Activated naive CD4-positive, alpha-beta T cell treated with anti-CD3 and anti-CD28 coated beads, Interleukin-2, amount 10 ng/mL, durations not matched to agents 7 days and 5 days (primary cell): ENCODE measurements at regions not wholly inside any gene's neighbourhood (a gene's known extent, or its start where the extent isn't known, plus 50 kb on each side); places are given as distances from the start of the nearest gene placed in this dataset.
"Not testable (repeated sequence)": the region's sequence is repeated elsewhere in the genome, so short reads cannot be mapped to it uniquely, and the experiment has no call there.

Experiments
- CTCF ChIA-PET: fragments of 350-600 bp; sonication (Branson Sonifier 250); formaldehyde crosslinking; loops from one replicate; lab custom pipeline; 2021; ENCODE audit warnings: antibody characterized with exemption; lab: Charles Lee
- DNase-seq: peaks from one replicate; pipeline ENCODE4 v3.0.0-alpha.2; 2020
- H3K27ac Mint-ChIP-seq: one replicate; pipeline ENCODE4 v1.8.0; 2021; ENCODE audit warnings: mild to moderate bottlenecking, moderate library complexity, mixed read lengths
- H3K27me3 Mint-ChIP-seq: one replicate; pipeline ENCODE4 v1.8.0; 2021; ENCODE audit warnings: mild to moderate bottlenecking, mixed read lengths
- H3K36me3 Mint-ChIP-seq: one replicate; pipeline ENCODE4 v1.8.0; 2021; ENCODE audit warnings: mixed read lengths
- H3K4me1 Mint-ChIP-seq: one replicate; pipeline ENCODE4 v1.8.0; 2021; ENCODE audit warnings: mixed read lengths
- H3K4me3 Mint-ChIP-seq: one replicate; pipeline ENCODE4 v1.8.0; 2021; ENCODE audit warnings: mild to moderate bottlenecking, moderate library complexity, mixed read lengths
- H3K9me3 Mint-ChIP-seq: one replicate; pipeline ENCODE4 v1.8.0; 2021; ENCODE audit warnings: mixed read lengths

GRCh38 chr12:131459773-131460365 is 251.0 kb upstream of the SFSWAP start:
- Mint-ChIP-seq H3K36me3 (no peaks in the 10 kb centered on the region), H3K4me1 (no peaks in the 10 kb centered on the region)
- CTCF ChIA-PET = no interaction called here

GRCh38 chr12:131460520-131460919 is 250.4 kb upstream of the SFSWAP start:
- Mint-ChIP-seq H3K27ac (no peak overlapping the region), H3K4me3 (no peak overlapping the region), H3K4me1 (no peaks in the 10 kb centered on the region), H3K27me3 (no peaks in the 10 kb centered on the region), H3K9me3 (no peaks in the 10 kb centered on the region), H3K36me3 (no peaks in the 10 kb centered on the region)
- CTCF ChIA-PET = no interaction called here
- no peak for DNase-seq

More at GRCh38 chr12:131459773-131460365, 251.0 kb upstream of the SFSWAP start:
- Mint-ChIP-seq H3K27ac (no peak overlapping the region), H3K27me3 (peaks cover 1% of the 10 kb centered on the region), H3K4me3 (no peak overlapping the region), H3K9me3 (no peaks in the 10 kb centered on the region)
- DNase-seq = no peak

DNA sequence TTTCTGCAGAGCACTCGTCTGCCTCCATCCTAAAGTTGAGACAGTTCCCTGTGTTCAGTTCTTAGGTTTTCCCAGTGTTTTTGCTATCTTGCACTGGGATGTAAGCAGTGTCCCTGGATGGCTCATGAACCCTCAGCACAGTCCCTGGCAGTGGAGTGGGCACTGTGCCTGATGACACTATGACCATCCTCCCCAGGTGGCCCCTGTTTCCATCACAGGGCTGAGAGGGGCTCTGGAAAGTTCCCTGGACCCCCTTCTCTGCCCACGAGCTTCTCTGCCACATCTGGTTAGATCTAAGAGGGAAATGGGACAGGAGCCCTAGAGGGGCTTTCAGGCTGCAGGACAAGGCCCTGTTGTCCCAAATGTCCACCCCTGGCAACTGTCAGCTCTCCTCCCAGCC is 249.8 kb upstream of the SFSWAP start:
- Mint-ChIP-seq H3K4me1 (no peaks in the 10 kb centered on the region), H3K27ac (no peak overlapping the region), H3K4me3 (no peak overlapping the region), H3K36me3 (no peaks in the 10 kb centered on the region), H3K27me3 (no peaks in the 10 kb centered on the region), H3K9me3 (no peaks in the 10 kb centered on the region)
- CTCF ChIA-PET = no interaction called here
- no peak for DNase-seq

GRCh38 chr12:131463174-131463573 is 247.7 kb upstream of the SFSWAP start:
- Mint-ChIP-seq H3K9me3 (no peaks in the 10 kb centered on the region), H3K27ac (no peak overlapping the region), H3K36me3 (no peaks in the 10 kb centered on the region), H3K4me3 (no peak overlapping the region), H3K27me3 (no peaks in the 10 kb centered on the region), H3K4me1 (no peaks in the 10 kb centered on the region)
- CTCF ChIA-PET = no interaction called here
- no peak for DNase-seq

- no peaks in the 10 kb centered on the region for H3K4me1 Mint-ChIP-seq
- H3K27ac Mint-ChIP-seq = no peak overlapping the region
- CTCF ChIA-PET = no interaction called here
- no peak for DNase-seq
- H3K36me3 Mint-ChIP-seq = no peaks in the 10 kb centered on the region
- H3K4me3 Mint-ChIP-seq = no peak overlapping the region
- no peaks in the 10 kb centered on the region for H3K27me3 Mint-ChIP-seq
- no peaks in the 10 kb centered on the region for H3K9me3 Mint-ChIP-seq
Measured at GRCh38 chr12:131464081-131464480, 246.8 kb upstream of the SFSWAP start.

- DNase-seq = no peak
- no peaks in the 10 kb centered on the region for H3K4me1 Mint-ChIP-seq
- no peaks in the 10 kb centered on the region for H3K9me3 Mint-ChIP-seq
- no peaks in the 10 kb centered on the region for H3K27me3 Mint-ChIP-seq
- H3K27ac Mint-ChIP-seq = no peak overlapping the region
- H3K4me3 Mint-ChIP-seq = no peak overlapping the region
- CTCF ChIA-PET = no interaction called here
- H3K36me3 Mint-ChIP-seq = no peaks in the 10 kb centered on the region
Measured at GRCh38 chr12:131466306-131466705, 244.6 kb upstream of the SFSWAP start.

- no peak overlapping the region for H3K4me3 Mint-ChIP-seq
- H3K4me1 Mint-ChIP-seq = no peaks in the 10 kb centered on the region
- H3K27me3 Mint-ChIP-seq = no peaks in the 10 kb centered on the region
- no peaks in the 10 kb centered on the region for H3K9me3 Mint-ChIP-seq
- no peak overlapping the region for H3K27ac Mint-ChIP-seq
- H3K36me3 Mint-ChIP-seq = no peaks in the 10 kb centered on the region
- no peak for DNase-seq
- CTCF ChIA-PET = no interaction called here
Measured at GRCh38 chr12:131466932-131467331, 244.0 kb upstream of the SFSWAP start.

GRCh38 chr12:131468206-131468605 is 242.7 kb upstream of the SFSWAP start:
- Mint-ChIP-seq H3K4me3 (no peak overlapping the region), H3K9me3 (no peaks in the 10 kb centered on the region), H3K36me3 (no peaks in the 10 kb centered on the region), H3K27ac (no peak overlapping the region), H3K4me1 (no peaks in the 10 kb centered on the region), H3K27me3 (peaks cover 5% of the 10 kb centered on the region)
- CTCF ChIA-PET = no interaction called here
- DNase-seq = no peak

- H3K4me3 Mint-ChIP-seq, H3K27me3 Mint-ChIP-seq, CTCF ChIA-PET, H3K36me3 Mint-ChIP-seq, DNase-seq, H3K27ac Mint-ChIP-seq, H3K4me1 Mint-ChIP-seq, H3K9me3 Mint-ChIP-seq: not testable (repeated sequence)
Measured at GRCh38 chr12:131469945-131470344, 240.9 kb upstream of the SFSWAP start.

DNA sequence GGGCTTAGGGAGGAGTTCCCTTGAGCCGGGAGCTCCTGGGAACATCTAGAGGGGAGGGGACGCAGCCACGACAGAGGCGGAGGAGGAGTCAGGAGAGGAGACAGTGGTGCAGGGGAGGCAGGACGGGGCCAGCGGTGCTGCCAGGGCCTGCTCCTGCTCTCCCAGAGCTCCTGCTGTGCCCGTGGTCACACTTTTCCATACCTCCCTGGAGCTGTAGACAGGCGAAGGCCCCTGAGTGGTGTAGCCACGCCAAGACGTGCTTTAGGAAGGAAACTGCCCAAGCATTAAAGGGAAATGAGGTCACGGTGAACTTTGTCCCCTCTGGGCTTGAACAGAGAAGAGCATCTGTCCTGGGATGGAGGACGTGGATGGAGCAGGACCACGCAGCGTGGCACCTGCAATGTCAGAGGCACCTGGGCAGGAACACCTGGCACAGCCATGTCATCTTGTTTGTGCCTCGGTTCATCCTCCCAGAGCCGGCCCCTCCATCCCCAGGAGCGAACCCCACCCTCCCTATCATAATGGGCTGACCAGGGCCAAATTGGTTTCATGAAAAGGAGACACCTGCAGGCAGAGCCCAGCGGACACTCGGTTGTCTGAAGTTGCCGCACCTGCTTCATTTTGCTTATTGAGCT is 239.5 kb upstream of the SFSWAP start:
- peaks cover 5% of the 10 kb centered on the region for H3K27me3 Mint-ChIP-seq
- no peak overlapping the region for H3K27ac Mint-ChIP-seq
- CTCF ChIA-PET = no interaction called here
- H3K9me3 Mint-ChIP-seq = no peaks in the 10 kb centered on the region
- H3K4me3 Mint-ChIP-seq = no peak overlapping the region
- no peaks in the 10 kb centered on the region for H3K36me3 Mint-ChIP-seq
- peaks cover 5% of the 10 kb centered on the region for H3K4me1 Mint-ChIP-seq
- no peak for DNase-seq

- Mint-ChIP-seq H3K4me3 (no peak overlapping the region), H3K27ac (no peak overlapping the region)
Measured at GRCh38 chr12:131471946-131472732, 238.8 kb upstream of the SFSWAP start.

GRCh38 chr12:131473261-131473660 is 237.6 kb upstream of the SFSWAP start:
- Mint-ChIP-seq H3K27ac (no peak overlapping the region), H3K9me3 (no peaks in the 10 kb centered on the region), H3K27me3 (peaks cover 5% of the 10 kb centered on the region), H3K4me1 (peaks cover 5% of the 10 kb centered on the region), H3K36me3 (no peaks in the 10 kb centered on the region), H3K4me3 (no peak overlapping the region)
- CTCF ChIA-PET = no interaction called here
- no peak for DNase-seq

More at GRCh38 chr12:131471946-131472732, 238.8 kb upstream of the SFSWAP start:
- Mint-ChIP-seq H3K9me3 (no peaks in the 10 kb centered on the region), H3K27me3 (peaks cover 5% of the 10 kb centered on the region), H3K4me1 (peaks cover 5% of the 10 kb centered on the region), H3K36me3 (no peaks in the 10 kb centered on the region)
- CTCF ChIA-PET = no interaction called here
- DNase-seq = no peak

- Mint-ChIP-seq H3K36me3 (no peaks in the 10 kb centered on the region), H3K27ac (no peak overlapping the region), H3K4me1 (peaks cover 5% of the 10 kb centered on the region), H3K27me3 (peaks cover 5% of the 10 kb centered on the region), H3K4me3 (no peak overlapping the region), H3K9me3 (no peaks in the 10 kb centered on the region)
- DNase-seq = no peak
- CTCF ChIA-PET = interaction anchor here (0.6 kb wide), 1 partner anchor 77 kb away, joined by 3 read pairs; no protein-coding TSS in a partner anchor
Measured at GRCh38 chr12:131473741-131474709, 236.9 kb upstream of the SFSWAP start.

- not testable (repeated sequence) for H3K4me3 Mint-ChIP-seq, H3K4me1 Mint-ChIP-seq, H3K27me3 Mint-ChIP-seq, H3K36me3 Mint-ChIP-seq, DNase-seq, H3K9me3 Mint-ChIP-seq, H3K27ac Mint-ChIP-seq
- CTCF ChIA-PET = interaction anchor here (0.6 kb wide), 1 partner anchor 76 kb away, joined by 3 read pairs; no protein-coding TSS in a partner anchor
Measured at GRCh38 chr12:131475012-131475411, 235.9 kb upstream of the SFSWAP start.
